G401 (cell line): ENCODE measurements at regions not wholly inside any gene's neighbourhood (a gene's known extent, or its start where the extent isn't known, plus 50 kb on each side); places are given as distances from the start of the nearest gene placed in this dataset.
A peak's percentile ranks its signal among the peaks of the same experiment; 100 is the strongest.

Source experiments
- DNase-seq: peaks from one replicate; pipeline ENCODE4 v3.0.0-alpha.2; 2015; ENCODE audit warnings: low spot score
- in situ Hi-C: cut with HindIII; loops from 2 replicates; pipeline ENCODE4 v1.10.0; 2016; ENCODE audit warnings: low sequenced_read_pairs, mixed read lengths

- in situ Hi-C loops: no loop called here
These were observed 53.8 kb downstream of the FZD10 start for GRCh38 chr12:130216031-130216430.

GRCh38 chr12:130218682-130219081, 56.4 kb downstream of the FZD10 start:
- in situ Hi-C loops: no loop called here

More at GRCh38 chr12:130216031-130216430, 53.8 kb downstream of the FZD10 start:
- no peak for DNase-seq

DNA sequence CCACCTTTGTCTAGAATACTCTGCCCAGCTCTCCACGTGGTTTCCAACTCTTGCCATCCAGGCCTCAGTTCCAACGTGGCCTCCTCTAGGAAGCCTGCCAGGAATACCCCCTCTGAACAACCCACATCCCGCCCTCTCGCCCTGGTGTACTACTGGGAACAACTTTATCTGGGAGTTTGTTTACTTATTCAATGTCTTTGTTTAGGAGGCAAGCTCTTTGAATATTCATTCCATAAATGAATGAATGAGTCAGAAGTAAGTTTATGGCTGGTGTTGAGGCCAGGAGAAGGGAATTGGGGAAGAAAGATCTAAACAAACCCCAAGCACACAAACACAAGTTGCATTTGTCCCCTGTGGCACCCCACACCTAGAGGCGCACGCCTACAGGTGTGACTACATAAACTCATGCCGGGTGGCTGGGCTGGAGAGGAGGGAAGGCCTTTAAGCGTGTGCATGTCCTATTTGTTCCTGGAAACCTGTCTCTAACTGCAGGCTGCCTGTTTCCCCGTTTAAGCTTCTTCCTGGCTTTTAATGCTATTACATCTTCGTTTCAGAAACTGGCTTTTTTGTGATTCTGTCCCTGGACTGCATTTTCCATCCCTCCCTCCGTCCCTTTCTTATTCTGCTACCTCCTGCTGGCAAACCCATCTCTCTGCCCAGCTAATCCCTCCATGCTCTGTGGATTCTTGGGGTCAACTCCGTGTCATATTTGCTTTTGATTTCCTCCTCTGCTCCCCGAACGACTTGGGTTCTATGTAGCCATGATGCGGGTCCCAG, 57.9 kb downstream of the FZD10 start:
- in situ Hi-C loops: no loop called here
- DNase-seq: no peak

More at GRCh38 chr12:130218682-130219081, 56.4 kb downstream of the FZD10 start:
- peak; percentile 62 for DNase-seq

- in situ Hi-C loops: no loop called here
- no peak for DNase-seq
These were observed 58.4 kb downstream of the FZD10 start for GRCh38 chr12:130220706-130221100.

- no peak for DNase-seq
- in situ Hi-C loops: no loop called here
These were observed 60.4 kb downstream of the FZD10 start for GRCh38 chr12:130222519-130223218.

- in situ Hi-C loops: no loop called here
These were observed 61.5 kb downstream of the FZD10 start for GRCh38 chr12:130223767-130224244.

GRCh38 chr12:130224613-130225012, 62.3 kb downstream of the FZD10 start:
- in situ Hi-C loops: no loop called here

More at GRCh38 chr12:130223767-130224244, 61.5 kb downstream of the FZD10 start:
- no peak for DNase-seq

DNA sequence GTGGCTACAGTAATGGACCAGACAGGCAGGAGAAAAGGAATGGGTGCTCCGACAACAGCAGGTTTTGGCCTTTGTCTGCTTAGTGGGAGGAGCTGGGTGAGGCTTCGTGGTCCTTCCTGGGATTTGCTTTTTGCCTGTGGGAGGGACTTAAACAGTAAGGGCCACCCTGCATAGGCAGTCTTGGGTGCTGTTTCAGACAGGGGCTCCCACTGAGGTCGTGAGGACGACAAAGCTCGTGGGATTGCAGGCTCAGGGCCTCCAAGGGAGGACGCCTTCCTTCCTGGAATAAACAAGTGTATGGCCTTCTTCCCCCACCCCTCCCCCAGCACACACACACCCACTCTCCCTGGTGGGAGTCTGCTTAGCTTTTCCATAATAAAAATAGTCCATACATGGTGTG, 63.1 kb downstream of the FZD10 start:
- in situ Hi-C loops: no loop called here
- no peak for DNase-seq

More at GRCh38 chr12:130224613-130225012, 62.3 kb downstream of the FZD10 start:
- no peak for DNase-seq

DNA sequence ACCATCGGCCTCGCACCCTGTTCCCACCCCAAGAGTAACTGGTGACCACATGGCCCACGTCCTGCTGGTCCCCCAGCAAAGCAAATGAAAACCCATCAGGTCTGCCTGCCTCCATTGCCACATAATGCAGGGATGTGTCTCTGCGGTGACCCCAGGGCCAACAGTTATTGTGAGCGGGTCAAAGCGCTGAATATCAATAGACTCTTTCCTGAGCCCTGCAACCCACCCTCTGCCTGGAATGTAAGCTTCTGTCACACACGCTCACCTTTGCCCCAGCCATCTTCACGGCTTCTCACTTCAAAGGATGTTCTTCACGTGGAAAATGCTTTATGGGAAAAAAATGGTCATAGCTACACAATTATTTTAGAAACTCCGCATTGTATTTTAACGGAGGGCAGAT, 63.9 kb downstream of the FZD10 start:
- DNase-seq: no peak
- in situ Hi-C loops: no loop called here

GRCh38 chr12:130226771-130227170, 64.5 kb downstream of the FZD10 start:
- in situ Hi-C loops: no loop called here
- DNase-seq: peak; percentile 97

DNA sequence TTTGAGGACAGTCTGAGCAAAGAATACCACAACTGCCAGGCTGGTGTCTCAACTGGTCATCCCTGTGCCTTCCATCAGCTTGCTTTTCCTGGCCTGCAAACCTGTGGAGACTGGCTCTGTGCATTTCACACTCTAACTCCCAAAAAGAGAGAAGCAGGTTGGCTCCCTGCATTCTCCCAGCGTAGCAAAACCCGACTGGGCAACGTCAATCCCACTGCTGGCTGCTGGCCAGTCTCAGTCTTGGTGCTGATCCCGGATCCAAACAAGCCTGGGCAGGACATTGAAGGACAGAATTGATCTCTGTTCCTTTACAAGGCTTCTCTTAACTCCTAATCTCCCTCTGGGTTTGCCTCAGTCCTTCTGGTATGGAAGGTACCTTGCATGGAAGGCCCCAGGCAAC, 65.4 kb downstream of the FZD10 start:
- in situ Hi-C loops: no loop called here
- DNase-seq: peak; percentile 91

DNA sequence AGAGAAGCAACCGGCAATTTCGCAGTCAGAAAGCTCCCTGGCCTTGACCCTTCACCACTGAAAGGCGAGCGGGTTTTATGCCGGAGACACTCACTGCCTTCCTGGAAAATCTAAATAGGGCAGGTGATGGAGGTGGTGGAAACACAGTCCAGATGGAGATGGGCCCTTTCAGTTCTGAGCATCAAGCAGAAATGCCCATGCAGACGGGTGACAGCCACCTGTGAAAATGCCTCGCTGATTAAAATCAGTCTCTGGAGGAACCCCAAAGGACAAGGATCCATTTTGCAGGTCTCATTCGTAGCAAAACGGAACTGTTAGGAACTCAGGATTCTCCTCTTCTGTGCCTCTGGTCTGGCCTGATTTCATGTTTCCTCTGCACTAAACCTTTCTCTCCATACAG, 74.2 kb downstream of the FZD10 start:
- in situ Hi-C loops: no loop called here
- peak; percentile 75 for DNase-seq

DNA sequence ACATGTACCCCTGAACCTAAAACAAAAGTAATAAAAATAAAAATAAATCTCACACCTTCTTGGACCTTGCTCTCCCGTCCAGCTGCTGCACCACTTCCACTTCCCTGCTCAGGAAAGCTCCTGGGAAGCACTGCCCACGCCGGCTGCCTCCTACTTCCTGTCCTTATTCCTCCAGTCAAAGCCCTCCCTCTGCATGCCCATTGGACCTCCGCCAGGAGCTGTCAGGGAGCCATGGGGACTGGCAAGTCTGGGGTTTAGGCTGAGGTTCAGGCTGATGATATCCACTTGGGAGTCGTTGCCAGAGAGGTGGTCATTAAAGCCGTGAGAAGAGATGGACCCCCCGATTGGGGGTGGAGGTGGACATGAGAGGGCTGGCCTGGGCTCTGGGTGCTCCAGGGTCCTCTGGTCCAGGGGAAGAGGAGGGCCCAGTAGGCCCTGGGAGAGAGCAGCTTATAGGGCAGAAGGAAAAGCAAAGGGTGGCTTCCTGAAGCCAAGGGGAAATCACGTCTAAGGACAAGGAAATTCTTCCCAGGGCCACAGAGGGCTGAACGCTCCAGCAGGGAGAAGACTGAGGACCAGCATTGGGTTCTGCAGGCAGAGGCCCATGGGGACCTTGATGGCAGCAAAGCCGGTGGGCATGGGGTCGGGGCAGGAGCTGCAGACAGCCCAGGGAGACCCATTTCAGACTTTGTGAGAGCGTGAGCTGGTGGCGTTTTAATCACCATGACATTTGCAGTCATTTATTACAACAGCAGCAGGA, 78.7 kb downstream of the FZD10 start:
- DNase-seq: no peak
- in situ Hi-C loops: no loop called here

DNA sequence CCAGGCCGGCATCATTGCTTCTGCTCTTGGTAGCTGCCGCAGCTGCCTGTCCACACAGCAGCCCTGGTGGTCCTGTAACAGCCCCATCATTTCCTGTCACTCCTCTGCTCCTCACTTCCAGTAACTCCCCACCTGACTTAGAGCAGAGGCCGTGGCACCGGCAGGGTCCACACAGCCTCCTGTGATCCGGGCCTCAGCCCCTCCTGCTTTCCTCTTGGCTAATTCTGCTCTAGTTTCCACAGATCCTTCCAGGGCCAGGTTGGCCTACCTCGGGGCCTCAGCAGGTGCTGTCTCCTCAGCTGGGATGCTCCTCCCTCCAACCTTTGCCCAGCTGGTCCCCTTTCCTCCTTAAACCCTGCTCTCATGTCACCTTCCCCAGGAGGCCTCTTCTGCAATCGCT, 80.2 kb downstream of the FZD10 start:
- in situ Hi-C loops: no loop called here
- DNase-seq: no peak

DNA sequence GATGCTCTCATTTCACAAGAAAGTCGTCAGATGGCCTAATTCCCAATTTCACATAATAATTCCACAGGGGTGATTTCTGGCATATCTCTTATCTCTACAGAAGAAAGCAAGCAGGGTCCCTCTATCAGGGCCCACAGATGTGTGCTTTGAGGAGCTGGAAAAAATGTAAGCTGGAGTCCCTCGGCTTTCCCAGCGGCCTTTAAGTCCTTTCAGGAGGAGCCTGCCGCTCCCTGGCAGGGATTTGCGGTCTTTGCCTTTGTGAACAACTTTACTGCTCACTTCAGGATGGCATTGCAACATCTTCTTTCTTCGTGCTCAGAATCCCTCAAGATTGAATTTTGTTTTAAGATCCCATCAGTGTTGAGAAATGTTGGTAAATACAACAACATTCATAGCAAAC, 83.0 kb downstream of the FZD10 start:
- no peak for DNase-seq
- in situ Hi-C loops: no loop called here

DNA sequence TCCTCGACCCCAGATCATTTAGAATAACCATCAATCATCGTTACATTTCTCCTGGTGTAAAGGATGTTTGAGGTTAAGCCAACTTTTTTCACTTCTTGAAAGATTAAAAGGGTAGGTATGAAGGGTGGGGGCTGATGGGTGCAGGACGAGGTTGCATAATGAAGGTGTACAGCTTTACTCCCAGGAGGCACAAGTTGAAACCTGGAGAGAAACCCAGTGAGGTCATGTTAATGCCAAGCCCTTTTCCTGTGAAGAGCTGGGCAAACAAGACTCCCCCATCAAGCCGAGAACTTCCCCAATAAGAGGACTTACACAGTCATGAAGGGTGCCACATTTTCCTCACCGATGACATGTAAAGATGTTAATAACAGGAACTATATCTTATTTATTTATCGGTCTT, 84.3 kb downstream of the FZD10 start:
- DNase-seq: no peak
- in situ Hi-C loops: no loop called here

GRCh38 chr12:130247634-130248237, 85.5 kb downstream of the FZD10 start:
- DNase-seq: no peak
- in situ Hi-C loops: no loop called here

DNA sequence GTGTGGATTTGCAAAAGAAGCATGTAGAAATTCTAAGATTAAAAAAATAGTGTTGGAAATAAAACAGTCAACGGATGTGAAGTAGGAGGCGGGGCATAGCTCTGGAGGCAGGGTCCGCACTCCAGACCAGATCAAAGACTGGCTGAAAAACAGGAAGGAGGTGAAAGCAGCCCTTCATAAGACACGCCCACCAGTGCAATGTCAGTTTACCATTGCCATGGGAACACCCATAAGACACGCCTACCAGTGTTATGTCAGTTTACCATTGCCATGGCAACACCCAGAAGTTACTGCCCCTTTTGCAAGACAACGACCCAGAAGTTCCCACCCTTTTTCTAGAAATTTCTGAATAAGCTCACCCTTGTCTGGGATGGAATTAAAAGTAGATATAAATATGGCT, 87.1 kb downstream of the FZD10 start:
- DNase-seq: no peak

GRCh38 chr12:130251236-130251780, 86.4 kb upstream of the PIWIL1 start:
- in situ Hi-C loops: no loop called here

More for the DNA sequence above, 87.1 kb downstream of the FZD10 start:
- in situ Hi-C loops: no loop called here

More at GRCh38 chr12:130251236-130251780, 86.4 kb upstream of the PIWIL1 start:
- no peak for DNase-seq
